ENCODE measurements at regions not wholly inside any gene's neighbourhood (a gene's known extent, or its start where the extent isn't known, plus 50 kb on each side); places are given as distances from the start of the nearest gene placed in this dataset.

- TF ChIP-seq CTCF (IDR thresholded peaks at IDR 0.05) (no peak), POLR2AphosphoS5 (IDR thresholded peaks at IDR 0.05) (no peak), POLR2A (IDR thresholded peaks at IDR 0.05) (no peak)
Observed at GRCh38 chr7:54931532-54931931, 87.3 kb upstream of the EGFR start.
